ENCODE measurements at regions not wholly inside any gene's neighbourhood (a gene's known extent, or its start where the extent isn't known, plus 50 kb on each side); places are given as distances from the start of the nearest gene placed in this dataset.

DNA sequence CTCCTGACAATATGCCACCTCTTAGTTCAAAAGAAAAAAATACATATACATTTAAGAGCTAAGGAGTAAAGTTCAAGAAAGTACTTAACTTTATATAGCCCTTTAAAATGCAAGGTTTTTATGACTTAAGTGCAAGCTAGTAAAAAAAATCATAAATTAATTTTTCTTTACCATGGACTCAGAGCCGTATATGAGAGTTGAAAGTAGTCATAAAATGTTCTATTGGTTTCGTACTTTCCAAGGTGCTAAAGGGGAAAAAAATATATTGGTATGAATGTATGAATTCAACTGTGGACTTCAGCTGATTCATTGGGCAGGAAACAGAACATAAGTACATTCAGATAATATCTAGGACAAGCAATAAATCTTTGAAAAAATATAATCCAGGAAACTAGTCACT, 869.8 kb upstream of the AGA start:
- TF ChIP-seq TCF12 (IDR thresholded peaks at IDR 0.05) (no peak), TCF12 (CRISPR knock-in tag; IDR thresholded peaks at IDR 0.05) (no peak), CTCF (CRISPR knock-in tag; IDR thresholded peaks at IDR 0.05) (no peak), ZNF251 (CRISPR knock-in tag; IDR thresholded peaks at IDR 0.05) (no peak), SRF (IDR thresholded peaks at IDR 0.05; ENCODE audit: low read depth, low read length) (no peak), TFDP2 (CRISPR knock-in tag; IDR thresholded peaks at IDR 0.05) (no peak), NFYB (CRISPR knock-in tag; IDR thresholded peaks at IDR 0.05) (no peak), ZNF138 (CRISPR knock-in tag; IDR thresholded peaks at IDR 0.05; ENCODE audit: low read depth) (no peak), SMC3 (IDR thresholded peaks at IDR 0.05; ENCODE audit: low read length) (no peak), ZMYM3 (CRISPR knock-in tag; IDR thresholded peaks at IDR 0.05) (no peak)
- TF ChIP-seq, protein P1, sequence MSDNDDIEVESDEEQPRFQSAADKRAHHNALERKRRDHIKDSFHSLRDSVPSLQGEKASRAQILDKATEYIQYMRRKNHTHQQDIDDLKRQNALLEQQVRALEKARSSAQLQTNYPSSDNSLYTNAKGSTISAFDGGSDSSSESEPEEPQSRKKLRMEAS (IDR thresholded peaks at IDR 0.05) = no peak

Data from HepG2 (cell line).